Upper lobe of left lung (tissue), 6 donors: ENCODE measurements at regions not wholly inside any gene's neighbourhood (a gene's known extent, or its start where the extent isn't known, plus 50 kb on each side); places are given as distances from the start of the nearest gene placed in this dataset.

Experiments used
- ATAC-seq, 2 donors: fragments of 200-7000 bp; cut with Tn5 transposase; one replicate each; pipeline ENCODE4 v1.9.1; 2022; ENCODE audit warnings: mild to moderate bottlenecking in 2 of 2, moderate library complexity in 2 of 2; ENCODE audit not compliant: low FRiP score in 2 of 2
- DNase-seq, 2 donors: peaks; one replicate each; pipeline ENCODE4 v3.0.0-alpha.2; 2019 to 2020
- H3K27ac ChIP-seq, 4 donors: fragments of 200-600 bp; sonication (generic); one replicate each; pipeline ENCODE4 v1.5.1; 2016 to 2019
- H3K27me3 ChIP-seq, 4 donors: fragments of 200-600 bp; sonication (generic); one replicate each; pipeline ENCODE4 v1.5.1; 2017 to 2019
- H3K36me3 ChIP-seq, 4 donors: fragments of 200-600 bp; sonication (generic); one replicate each; pipeline ENCODE4 v1.5.1; 2016 to 2019
- H3K4me1 ChIP-seq, 4 donors: fragments of 200-600 bp; sonication (generic); one replicate each; pipeline ENCODE4 v1.5.1; 2018 to 2019
- H3K4me3 ChIP-seq, 4 donors: fragments of 200-600 bp; sonication (generic); one replicate each; pipeline ENCODE4 v1.5.1; 2017 to 2019; ENCODE audit warnings: mild to moderate bottlenecking in 2 of 4, moderate library complexity in 1 of 4
- H3K9me3 ChIP-seq, 4 donors: fragments of 200-600 bp; sonication (generic); one replicate each; pipeline ENCODE4 v1.5.1; 2018 to 2019
- EP300 ChIP-seq, 4 donors: sonication (generic); formaldehyde crosslinking; IDR thresholded peaks; one replicate each; pipeline ENCODE4 v1.5.1; 2017; ENCODE audit warnings: antibody characterized with exemption in 4 of 4, control low read depth in 2 of 4
- POLR2A ChIP-seq, 4 donors: fragments of 450-650 bp; IDR thresholded peaks; one replicate each; pipeline ENCODE4 v1.5.1; 2016 to 2017; ENCODE audit warnings: antibody characterized with exemption in 4 of 4, mild to moderate bottlenecking in 2 of 4
- POLR2AphosphoS5 ChIP-seq, 2 donors: sonication (generic); formaldehyde crosslinking; IDR thresholded peaks; one replicate each; pipeline ENCODE4 v1.5.1; 2017; ENCODE audit warnings: antibody characterized with exemption in 2 of 2
- WGBS, 2 donors: methylation state at CpG; one replicate each; pipeline ENCODE4 v1.1.5; 2017 to 2018; 5-methylcytosine and 5-hydroxymethylcytosine counted together
- TF ChIP-seq, protein P1 (sequence below), 6 experiments: fragments of 450-650 bp in 4 of 6; fragments of 200-600 bp in 2 of 6; sonication (generic) in 2 of 6; IDR thresholded peaks; one replicate each; pipeline ENCODE4 v1.5.1; 2016 to 2019; ENCODE audit warnings: antibody characterized with exemption in 6 of 6
- donor health status: DM: no; HTN: no; CAD: no; lungs with moderate emphysema.
- donor health status: DM: no; HTN: yes; CAD: no; lungs with severe emphysema.

DNA sequence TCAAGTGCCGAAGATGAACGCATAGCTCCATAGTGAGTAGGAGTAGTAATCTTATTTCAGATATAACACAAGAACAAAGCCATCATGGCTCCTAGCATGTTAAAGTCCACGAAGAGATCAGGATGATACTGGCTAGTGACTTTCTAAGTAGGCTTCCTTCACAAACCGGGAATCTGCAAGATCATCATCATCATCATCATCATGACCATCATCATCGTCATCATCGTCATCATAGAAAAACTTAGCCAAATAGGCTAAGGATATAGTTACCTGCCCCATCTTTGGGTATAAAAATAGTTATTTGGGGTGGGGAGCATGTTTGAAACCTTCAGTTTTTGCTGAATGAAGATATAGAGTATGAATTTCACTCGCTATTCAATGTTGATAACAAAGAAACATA is 57.9 kb downstream of the PYDC2 start:
- no peak overlapping the region for H3K4me3 ChIP-seq
- no peak overlapping the region for H3K27ac ChIP-seq
- H3K36me3 ChIP-seq = no peaks in the 10 kb centered on the region
- H3K4me1 ChIP-seq = no peaks in the 10 kb centered on the region
- no peaks in the 10 kb centered on the region for H3K9me3 ChIP-seq
- H3K27me3 ChIP-seq = no peaks in the 10 kb centered on the region
- 88 to 91% methylated on average over 7 of the region's 7 CpGs for WGBS, 2 donors
- DNase-seq (no peak), ATAC-seq (no peak)
- TF ChIP-seq, protein P1, sequence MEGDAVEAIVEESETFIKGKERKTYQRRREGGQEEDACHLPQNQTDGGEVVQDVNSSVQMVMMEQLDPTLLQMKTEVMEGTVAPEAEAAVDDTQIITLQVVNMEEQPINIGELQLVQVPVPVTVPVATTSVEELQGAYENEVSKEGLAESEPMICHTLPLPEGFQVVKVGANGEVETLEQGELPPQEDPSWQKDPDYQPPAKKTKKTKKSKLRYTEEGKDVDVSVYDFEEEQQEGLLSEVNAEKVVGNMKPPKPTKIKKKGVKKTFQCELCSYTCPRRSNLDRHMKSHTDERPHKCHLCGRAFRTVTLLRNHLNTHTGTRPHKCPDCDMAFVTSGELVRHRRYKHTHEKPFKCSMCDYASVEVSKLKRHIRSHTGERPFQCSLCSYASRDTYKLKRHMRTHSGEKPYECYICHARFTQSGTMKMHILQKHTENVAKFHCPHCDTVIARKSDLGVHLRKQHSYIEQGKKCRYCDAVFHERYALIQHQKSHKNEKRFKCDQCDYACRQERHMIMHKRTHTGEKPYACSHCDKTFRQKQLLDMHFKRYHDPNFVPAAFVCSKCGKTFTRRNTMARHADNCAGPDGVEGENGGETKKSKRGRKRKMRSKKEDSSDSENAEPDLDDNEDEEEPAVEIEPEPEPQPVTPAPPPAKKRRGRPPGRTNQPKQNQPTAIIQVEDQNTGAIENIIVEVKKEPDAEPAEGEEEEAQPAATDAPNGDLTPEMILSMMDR (IDR thresholded peaks at IDR 0.05) = no peak
- TF ChIP-seq POLR2A (IDR thresholded peaks at IDR 0.05) = no peak
- no peak for TF ChIP-seq EP300 (IDR thresholded peaks at IDR 0.05)
- no peak for TF ChIP-seq POLR2AphosphoS5 (IDR thresholded peaks at IDR 0.05)

DNA sequence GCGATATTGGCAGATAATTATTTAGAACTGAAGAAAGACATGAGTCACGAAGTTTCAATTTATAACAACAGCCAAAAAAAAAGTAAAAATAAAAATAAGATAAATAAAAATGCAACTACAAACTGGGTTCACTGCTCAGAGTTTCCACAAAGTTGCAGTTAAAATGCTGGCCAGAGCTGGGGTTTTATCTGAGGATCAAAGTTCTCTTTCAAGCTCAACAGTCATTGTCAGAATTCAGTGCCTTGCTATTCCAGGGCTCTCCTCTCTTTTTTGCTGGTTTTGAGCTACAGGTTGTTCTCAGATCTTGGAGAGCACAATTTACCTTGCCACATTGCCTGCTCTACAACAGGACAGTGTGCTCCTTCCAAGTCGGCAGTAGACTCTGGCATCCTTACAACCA is 60.1 kb downstream of the PYDC2 start:
- no peaks in the 10 kb centered on the region for H3K36me3 ChIP-seq
- H3K4me1 ChIP-seq = no peaks in the 10 kb centered on the region
- H3K9me3 ChIP-seq = no peaks in the 10 kb centered on the region
- no peak overlapping the region for H3K27ac ChIP-seq
- no peak overlapping the region for H3K4me3 ChIP-seq
- 80 to 93% methylated on average over 3 of the region's 3 CpGs for WGBS, 2 donors
- DNase-seq (no peak), ATAC-seq (no peak)
- no peaks in the 10 kb centered on the region for H3K27me3 ChIP-seq
- TF ChIP-seq POLR2A (IDR thresholded peaks at IDR 0.05) = no peak
- TF ChIP-seq POLR2AphosphoS5 (IDR thresholded peaks at IDR 0.05) = no peak
- TF ChIP-seq EP300 (IDR thresholded peaks at IDR 0.05) = no peak
- TF ChIP-seq, protein P1 (IDR thresholded peaks at IDR 0.05) = no peak

DNA sequence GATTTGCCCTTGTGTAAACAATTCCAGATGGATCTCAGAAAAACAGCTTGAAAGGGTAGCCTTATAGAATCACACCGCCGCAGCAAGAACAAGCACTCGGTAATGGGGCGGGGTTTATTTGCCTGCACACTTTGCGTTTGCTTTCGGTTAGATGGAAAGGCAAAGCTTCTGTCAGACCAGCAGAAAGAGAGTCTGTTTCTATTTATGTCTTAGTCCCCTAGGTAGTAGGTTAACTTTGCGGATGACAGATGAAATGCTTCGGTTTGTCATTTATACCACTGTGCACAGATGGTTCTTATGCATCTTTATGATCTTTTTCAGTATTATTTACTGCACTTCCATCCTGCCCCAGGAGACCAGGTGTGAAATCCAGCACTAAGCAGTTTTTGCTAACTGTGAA is 62.2 kb downstream of the PYDC2 start:
- Histone ChIP-seq H3K4me3 (no peak overlapping the region), H3K36me3 (no peaks in the 10 kb centered on the region), H3K4me1 (no peaks in the 10 kb centered on the region), H3K27me3 (no peaks in the 10 kb centered on the region), H3K9me3 (no peaks in the 10 kb centered on the region), H3K27ac (no peak overlapping the region)
- DNase-seq (no peak), ATAC-seq (no peak)
- WGBS, 2 donors = 76 to 81% methylated on average over 8 of the region's 8 CpGs
- no peak for TF ChIP-seq EP300 (IDR thresholded peaks at IDR 0.05)
- TF ChIP-seq POLR2AphosphoS5 (IDR thresholded peaks at IDR 0.05) = no peak
- no peak for TF ChIP-seq POLR2A (IDR thresholded peaks at IDR 0.05)
- TF ChIP-seq, protein P1 (IDR thresholded peaks at IDR 0.05) = no peak

DNA sequence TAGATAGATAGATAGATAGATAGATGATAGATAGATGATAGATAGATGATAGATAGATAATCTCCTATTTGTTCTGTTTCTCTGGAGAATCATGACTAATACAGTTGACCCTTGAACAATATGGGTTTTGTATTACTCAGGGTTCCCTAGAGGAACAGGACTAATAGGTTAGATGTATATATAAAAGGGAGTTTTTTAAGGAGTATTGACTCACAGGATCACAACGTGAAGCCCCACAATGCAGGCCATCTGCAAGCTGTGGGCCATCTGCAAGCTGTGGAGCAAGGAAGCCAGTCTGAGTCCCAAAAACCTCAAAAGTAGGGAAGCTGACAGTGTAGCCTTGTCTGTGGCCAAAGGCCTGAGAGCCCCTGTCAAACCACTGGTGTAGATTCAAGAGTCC is 67.6 kb downstream of the PYDC2 start:
- Histone ChIP-seq H3K36me3 (no peaks in the 10 kb centered on the region), H3K9me3 (no peaks in the 10 kb centered on the region), H3K27ac (no peak overlapping the region), H3K4me1 (no peaks in the 10 kb centered on the region), H3K4me3 (no peak overlapping the region), H3K27me3 (no peaks in the 10 kb centered on the region)
- no peak for ATAC-seq
- WGBS, 2 donors = 67 to 71% methylated on average over 1 of the region's 1 CpG
- no peak for DNase-seq
- TF ChIP-seq, protein P1 (IDR thresholded peaks at IDR 0.05) = no peak
- no peak for TF ChIP-seq POLR2A (IDR thresholded peaks at IDR 0.05)
- TF ChIP-seq EP300 (IDR thresholded peaks at IDR 0.05) = no peak
- no peak for TF ChIP-seq POLR2AphosphoS5 (IDR thresholded peaks at IDR 0.05)

DNA sequence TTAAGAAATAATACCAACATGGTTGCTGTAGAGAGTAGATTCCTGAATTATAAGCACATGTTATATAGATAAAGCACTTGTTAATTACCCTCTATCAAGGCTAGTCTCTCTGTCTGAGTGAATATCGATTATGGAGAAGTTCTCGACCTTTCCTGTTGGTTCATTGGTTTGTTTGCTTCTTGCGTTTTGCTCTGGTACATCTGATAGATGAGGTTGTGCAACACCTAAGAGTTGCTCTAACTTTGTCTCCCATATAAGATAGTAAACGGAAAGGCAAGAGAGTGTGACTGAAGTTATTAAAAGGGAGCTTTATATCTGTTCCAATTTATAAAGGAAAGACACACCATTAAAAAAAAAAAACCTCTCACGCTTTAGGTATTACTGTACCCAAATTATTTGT is 69.0 kb downstream of the PYDC2 start:
- TF ChIP-seq EP300 (IDR thresholded peaks at IDR 0.05) (no peak), POLR2A (IDR thresholded peaks at IDR 0.05) (no peak), POLR2AphosphoS5 (IDR thresholded peaks at IDR 0.05) (no peak)
- H3K4me3 ChIP-seq = no peak overlapping the region
- no peaks in the 10 kb centered on the region for H3K27me3 ChIP-seq
- 83 to 91% methylated on average over 5 of the region's 5 CpGs for WGBS, 2 donors
- no peaks in the 10 kb centered on the region for H3K36me3 ChIP-seq
- no peaks in the 10 kb centered on the region for H3K4me1 ChIP-seq
- DNase-seq (no peak), ATAC-seq (no peak)
- H3K27ac ChIP-seq = no peak overlapping the region
- no peaks in the 10 kb centered on the region for H3K9me3 ChIP-seq
